K562 (cell line): ENCODE measurements at regions not wholly inside any gene's neighbourhood (a gene's known extent, or its start where the extent isn't known, plus 50 kb on each side); places are given as distances from the start of the nearest gene placed in this dataset.

Experiments used
- EZH2 ChIP-seq: IDR thresholded peaks from 2 replicates; pipeline ENCODE4 v1.6.1; 2012; ENCODE audit warnings: low read depth, mild to moderate bottlenecking, inconsistent platforms, low read length, borderline replicate concordance
- REST ChIP-seq, 2 experiments: fragments of 450-650 bp; formaldehyde crosslinking in 1 of 2; IDR thresholded peaks; 2 replicates each; pipeline versions ENCODE4 v1.4.0 to v1.6.1; 2014 to 2020; ENCODE audit warnings: mild to moderate bottlenecking in 2 of 2, borderline replicate concordance in 1 of 2, low read depth in 1 of 2
- RNF2 ChIP-seq: sonication (generic); IDR thresholded peaks from 2 replicates; pipeline ENCODE4 v1.6.1; 2016

DNA sequence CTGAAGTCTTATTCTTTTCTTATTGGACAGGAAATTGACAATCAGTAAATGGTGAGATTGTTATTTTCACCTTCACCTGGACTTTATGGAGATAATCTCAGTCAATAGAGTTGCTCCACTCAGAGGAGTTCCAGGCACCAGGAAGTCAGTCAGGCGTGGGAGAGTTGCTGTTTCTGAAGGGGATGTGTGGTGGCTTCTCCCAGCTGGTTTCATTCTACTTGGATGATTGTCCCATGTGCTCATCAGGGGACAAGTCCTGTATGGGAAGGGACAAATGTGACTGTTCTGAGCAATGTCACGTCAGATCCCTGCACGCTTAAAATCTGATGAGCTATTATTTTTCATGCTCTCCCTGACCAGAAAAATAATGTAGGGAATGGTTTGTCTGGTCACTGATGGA, 222.5 kb upstream of the PITRM1 start:
- no peak for TF ChIP-seq RNF2
- TF ChIP-seq EZH2: no peak
- no peak for TF ChIP-seq REST (IDR thresholded peaks at IDR 0.05; ENCODE audit: borderline replicate concordance)
- no peak for TF ChIP-seq REST (CRISPR knock-in tag; IDR thresholded peaks at IDR 0.05; ENCODE audit: low read depth)
